ENCODE measurements at regions not wholly inside any gene's neighbourhood (a gene's known extent, or its start where the extent isn't known, plus 50 kb on each side); places are given as distances from the start of the nearest gene placed in this dataset.

GRCh38 chr6:6922166-6922565, 185.6 kb upstream of the RREB1 start:
- no peak for DNase-seq

GRCh38 chr6:6923605-6924004, 184.2 kb upstream of the RREB1 start:
- DNase-seq: no peak

GRCh38 chr6:6924708-6925107, 183.1 kb upstream of the RREB1 start:
- DNase-seq: no peak

- DNase-seq: peak; percentile 28
These were observed 182.2 kb upstream of the RREB1 start for GRCh38 chr6:6925391-6926164.

- DNase-seq: no peak
These were observed 180.9 kb upstream of the RREB1 start for GRCh38 chr6:6926856-6927255.

GRCh38 chr6:6927521-6928361, 180.0 kb upstream of the RREB1 start:
- DNase-seq: peak; percentile 51

- no peak for DNase-seq
These were observed 177.4 kb upstream of the RREB1 start for GRCh38 chr6:6930223-6930880.

- peak; percentile 35 for DNase-seq
These were observed 176.4 kb upstream of the RREB1 start for GRCh38 chr6:6931071-6932025.

GRCh38 chr6:6932341-6932740, 175.4 kb upstream of the RREB1 start:
- no peak for DNase-seq

GRCh38 chr6:6932968-6933367, 174.8 kb upstream of the RREB1 start:
- DNase-seq: no peak

- no peak for DNase-seq
These were observed 167.4 kb upstream of the RREB1 start for GRCh38 chr6:6940031-6941025.

- no peak for DNase-seq
These were observed 166.6 kb upstream of the RREB1 start for GRCh38 chr6:6941201-6941600.

GRCh38 chr6:6942091-6942490, 165.7 kb upstream of the RREB1 start:
- DNase-seq: no peak

- DNase-seq: peak; percentile 39
These were observed 164.9 kb upstream of the RREB1 start for GRCh38 chr6:6942831-6943230.

GRCh38 chr6:6943421-6943820, 164.3 kb upstream of the RREB1 start:
- no peak for DNase-seq

GRCh38 chr6:6946206-6947155, 161.3 kb upstream of the RREB1 start:
- DNase-seq: no peak

- DNase-seq: no peak
These were observed 157.2 kb upstream of the RREB1 start for GRCh38 chr6:6950373-6951145.

- no peak for DNase-seq
These were observed 156.4 kb upstream of the RREB1 start for GRCh38 chr6:6951355-6951754.

GRCh38 chr6:6952484-6952883, 155.3 kb upstream of the RREB1 start:
- no peak for DNase-seq
